GM19452 (cell line): ENCODE measurements at regions not wholly inside any gene's neighbourhood (a gene's known extent, or its start where the extent isn't known, plus 50 kb on each side); places are given as distances from the start of the nearest gene placed in this dataset.

ENCODE experiments used
- ATAC-seq: cut with Tn5 transposase; IDR thresholded peaks from one replicate; pipeline ENCODE4 v1.9.1; 2021; ENCODE audit not compliant: unreplicated experiment

DNA sequence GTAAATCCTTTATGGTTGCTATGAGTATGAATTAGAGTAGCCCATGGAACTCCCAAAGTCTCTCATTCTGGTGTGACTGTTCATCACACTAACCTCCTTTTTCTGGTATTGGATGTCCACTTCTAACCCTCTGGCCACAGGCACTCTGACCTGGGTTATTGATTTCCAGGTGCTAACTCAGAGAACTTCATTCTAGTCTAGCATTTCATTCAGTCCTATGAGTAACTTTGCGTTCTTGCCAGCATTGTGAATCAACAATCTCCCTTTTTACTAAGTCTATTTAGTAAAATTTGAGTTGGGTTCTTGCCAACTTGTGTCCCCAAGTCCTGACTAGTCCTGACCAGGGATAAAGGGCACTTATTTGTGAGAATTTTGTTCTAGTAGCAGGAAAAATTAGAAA, 103.5 kb downstream of the SNX18 start:
- no peak for ATAC-seq

DNA sequence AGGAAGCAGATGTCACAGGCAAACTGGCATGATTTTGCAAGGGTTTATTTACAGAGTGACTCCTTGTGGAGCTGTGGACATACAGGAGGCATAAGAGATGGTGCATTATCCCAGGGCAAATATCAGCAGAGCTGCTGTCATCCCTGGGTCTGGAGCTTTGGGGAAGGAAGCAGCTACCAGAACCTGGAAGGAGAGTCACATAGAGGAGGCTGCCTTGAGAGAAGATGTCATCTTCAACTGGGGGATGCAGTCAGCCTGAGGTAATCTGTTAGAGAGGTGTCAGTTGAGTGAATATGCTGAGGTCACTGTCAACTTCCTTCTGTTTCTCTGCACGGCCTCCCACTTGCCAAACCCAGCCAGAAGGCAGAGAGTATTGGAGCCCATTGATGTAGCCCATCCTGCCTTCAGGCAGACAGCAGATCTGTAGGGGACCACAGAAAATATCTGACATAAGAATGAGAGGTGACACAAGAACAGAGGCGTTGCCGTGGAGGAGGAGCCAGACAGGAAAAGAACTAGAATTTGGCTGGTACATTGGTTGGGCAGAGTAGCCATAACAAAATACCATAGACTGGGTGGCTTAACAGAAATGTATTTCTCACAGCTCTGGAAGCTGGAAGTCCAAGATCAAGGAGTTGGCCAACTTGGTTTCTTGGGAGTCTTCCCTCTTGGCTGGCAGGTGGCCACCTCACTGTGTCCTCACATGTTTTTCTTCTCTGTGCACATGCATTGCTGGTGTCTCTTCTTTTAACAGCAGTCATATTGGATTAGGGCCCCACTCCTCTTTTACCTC, 102.8 kb downstream of the SNX18 start:
- ATAC-seq, result no peak

DNA sequence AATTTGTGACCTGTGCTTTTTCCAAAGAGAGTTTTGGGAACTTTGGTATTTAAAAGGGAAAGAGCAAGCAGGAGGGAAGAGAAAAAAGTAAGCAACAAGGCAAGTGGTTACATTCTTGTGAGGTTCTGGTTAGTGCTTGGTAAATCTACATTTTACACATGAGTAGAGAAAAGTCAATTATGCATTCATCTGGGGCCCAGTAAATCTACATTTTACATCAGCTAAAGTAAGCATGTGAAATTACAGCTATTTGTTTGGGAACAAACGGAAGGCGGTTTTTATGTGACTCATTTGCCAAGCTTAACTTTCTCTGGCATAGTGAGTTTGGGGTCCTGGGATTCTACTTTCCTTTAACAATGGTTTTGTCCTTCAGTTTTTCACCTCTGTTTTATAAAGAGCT, 102.2 kb downstream of the SNX18 start:
- ATAC-seq, result no peak

DNA sequence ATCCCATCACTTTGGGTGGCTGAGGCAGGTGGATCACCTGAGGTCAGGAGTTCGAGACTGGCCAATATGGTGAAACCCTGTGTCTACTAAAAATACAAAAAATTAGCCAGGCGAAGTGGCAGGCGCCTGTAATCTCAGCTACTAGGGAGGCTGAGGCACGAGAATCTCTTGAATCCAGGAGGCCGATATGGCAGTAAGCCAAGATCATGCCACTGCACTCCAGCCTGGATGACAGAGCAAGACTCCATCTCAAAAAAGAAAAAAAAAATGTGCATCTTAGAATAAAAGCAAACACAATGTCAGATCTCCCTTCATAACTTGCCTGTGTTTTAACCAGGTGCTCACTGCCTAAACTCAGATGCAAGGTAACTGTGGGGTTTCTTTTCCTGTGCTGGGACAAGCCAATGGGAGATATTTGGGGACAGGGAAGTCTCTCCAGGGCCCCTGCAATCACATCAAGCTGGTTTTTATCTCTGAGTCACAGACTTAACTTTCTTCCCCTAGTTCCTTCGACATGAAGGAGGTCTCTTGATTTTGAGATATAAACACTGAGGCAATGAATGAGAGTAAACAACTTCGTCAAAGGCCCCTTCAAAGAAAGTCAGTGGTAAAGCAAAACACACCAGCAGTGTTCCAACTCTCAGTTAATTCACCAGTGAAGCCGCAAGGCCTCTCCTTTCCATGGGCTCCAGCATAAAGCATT, 99.1 kb downstream of the SNX18 start:
- ATAC-seq, result no peak

DNA sequence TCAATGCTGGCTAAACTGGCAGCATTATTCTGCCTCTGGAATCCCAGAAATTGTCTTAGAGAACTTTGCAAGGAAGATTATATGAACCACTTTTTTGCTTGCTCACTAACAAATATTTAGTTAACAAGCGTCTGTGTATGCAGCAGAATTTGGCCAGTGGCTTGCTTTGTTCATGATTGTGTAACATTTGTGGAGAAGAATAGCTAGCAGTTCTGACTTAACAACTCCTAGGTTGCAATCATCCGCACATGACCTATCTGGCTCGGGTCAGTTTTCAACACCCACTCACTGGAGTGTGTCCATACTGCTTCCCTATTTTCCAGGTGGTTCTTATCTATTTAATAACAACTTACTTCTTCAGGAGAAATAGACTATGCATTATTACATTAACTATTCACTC, 98.5 kb downstream of the SNX18 start:
- no peak for ATAC-seq

DNA sequence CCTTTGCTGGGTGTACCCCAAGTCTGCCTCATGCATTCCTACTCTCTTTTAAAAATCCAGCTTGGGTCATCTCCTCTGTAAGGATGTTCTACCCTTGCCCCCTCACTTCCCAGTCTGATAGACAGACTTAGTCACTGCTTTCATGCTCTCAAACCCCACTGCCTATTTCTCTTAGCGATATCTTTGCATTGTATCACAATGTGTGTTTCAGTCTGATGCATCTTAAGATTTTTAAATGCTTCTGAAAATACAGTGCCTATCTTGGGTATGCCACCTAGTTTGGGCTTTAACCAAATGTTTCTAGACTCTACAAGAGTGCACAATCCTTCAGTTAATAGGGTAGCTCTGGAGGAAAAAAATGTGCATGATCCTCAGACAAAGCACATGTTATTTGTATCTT, 97.8 kb downstream of the SNX18 start:
- no peak for ATAC-seq

DNA sequence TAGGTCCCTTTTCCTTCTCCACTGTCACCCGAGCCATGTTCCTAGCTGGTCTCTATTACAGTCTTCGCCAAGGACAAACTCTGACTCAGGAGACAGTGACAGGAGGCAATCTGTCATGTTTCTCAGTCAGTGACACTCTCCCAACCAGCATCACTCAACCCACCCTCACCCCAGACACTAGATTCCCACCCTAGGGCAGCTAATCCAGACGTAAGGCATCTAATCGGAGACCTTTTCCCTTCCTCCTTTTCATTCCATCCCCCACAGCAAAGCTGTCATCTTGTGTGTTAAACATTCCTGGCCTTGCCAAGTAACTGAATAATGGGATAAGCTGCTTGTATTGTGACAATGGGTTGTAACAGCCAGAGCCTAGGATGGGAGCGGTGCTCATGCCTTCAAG, 95.2 kb downstream of the SNX18 start:
- no peak for ATAC-seq

DNA sequence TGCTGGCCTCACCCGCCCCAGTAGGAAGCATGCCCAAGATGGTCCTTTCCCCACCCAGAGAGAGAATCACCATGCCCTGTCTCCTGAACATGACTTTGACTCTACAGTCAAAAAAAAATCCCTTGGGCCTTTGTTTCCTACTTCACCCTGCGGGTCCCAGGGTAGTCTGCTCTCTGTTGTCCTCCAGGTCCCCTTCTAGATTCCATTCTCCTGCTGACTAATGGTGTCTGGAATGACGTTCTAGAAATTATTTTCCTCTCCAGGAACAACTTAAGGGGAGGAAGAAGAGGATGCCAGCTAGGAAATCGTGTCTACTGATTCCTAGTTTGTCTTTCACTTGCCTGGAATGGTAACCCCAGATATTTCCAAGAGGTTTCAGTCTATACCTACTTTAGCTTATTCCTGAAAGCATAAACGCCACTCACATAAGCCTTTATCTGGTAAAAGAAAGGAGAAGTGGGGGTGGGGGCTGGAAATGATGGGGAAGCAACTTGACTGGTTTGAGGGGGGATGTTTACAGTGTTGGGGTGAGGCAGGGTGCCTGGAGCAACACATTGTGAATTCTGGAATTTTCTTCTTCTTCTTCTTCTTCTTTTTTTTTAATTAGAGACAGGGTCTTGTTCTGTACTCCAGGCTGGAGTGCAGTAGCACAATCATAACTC, 93.9 kb downstream of the SNX18 start:
- ATAC-seq, result no peak

DNA sequence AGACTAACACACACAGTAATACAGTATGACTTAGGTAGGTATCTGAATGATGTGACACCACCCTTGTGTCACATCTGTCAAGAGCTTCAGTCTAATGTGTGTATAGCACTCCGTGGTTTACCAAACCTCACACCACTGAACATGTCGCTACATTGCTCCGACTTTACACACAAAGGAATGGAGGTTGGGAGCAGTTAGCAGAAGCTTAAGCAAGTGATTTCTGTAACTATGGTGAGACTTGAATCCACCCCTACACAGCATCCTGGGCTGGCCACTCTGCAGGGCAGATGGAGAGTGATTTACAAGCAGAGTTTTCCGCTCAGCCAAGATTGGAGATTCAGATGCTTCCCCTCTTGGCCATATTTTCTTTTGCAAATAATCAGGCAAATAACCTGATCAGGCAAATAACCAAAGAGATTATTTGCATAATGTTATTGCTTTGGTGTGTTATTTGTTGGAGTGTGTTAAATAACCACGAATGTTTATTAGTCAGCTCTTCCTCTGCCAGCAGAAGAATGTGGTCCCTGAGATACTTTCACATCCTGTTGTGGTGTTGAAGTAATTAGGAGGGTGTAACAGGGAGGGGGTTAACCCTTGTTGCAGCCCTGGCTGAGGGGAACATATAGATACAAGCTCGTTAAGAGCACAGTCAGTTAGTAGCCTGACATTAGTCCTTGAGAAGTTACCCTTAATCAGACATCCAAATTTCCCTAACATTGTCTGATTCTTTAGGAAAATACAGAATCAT, 92.8 kb downstream of the SNX18 start:
- ATAC-seq, result peak; percentile 99

DNA sequence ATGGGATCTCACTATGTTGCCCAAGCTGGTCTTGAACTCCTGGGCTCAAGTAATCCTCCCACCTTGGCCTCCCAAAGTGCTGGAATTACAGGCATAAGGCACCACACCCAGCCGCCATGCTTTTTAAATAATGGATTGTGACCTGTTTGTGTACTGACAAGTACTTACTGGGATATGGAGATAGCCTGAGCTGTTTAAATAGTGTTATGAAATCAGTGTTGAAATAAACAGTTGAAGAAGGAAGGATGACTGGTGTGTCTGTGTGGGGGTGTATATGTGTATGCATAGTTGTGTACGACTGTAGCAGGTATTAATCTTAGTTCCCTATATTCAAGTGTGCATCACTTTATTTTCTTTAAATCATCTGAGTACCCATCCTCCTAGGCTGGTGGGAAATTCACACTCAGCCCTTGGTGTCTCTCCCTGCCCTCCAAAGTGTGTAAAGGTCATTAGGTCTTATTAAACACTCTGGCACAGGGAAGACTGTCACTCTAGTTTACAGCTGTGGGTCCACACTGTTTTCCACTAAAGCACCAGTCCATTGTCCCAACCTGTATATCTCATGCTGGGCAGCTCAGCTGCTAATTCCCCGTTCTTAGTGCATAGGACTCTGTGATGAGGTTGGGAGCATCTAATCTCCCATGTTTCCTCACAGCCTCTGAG, 91.0 kb downstream of the SNX18 start:
- ATAC-seq, result no peak

DNA sequence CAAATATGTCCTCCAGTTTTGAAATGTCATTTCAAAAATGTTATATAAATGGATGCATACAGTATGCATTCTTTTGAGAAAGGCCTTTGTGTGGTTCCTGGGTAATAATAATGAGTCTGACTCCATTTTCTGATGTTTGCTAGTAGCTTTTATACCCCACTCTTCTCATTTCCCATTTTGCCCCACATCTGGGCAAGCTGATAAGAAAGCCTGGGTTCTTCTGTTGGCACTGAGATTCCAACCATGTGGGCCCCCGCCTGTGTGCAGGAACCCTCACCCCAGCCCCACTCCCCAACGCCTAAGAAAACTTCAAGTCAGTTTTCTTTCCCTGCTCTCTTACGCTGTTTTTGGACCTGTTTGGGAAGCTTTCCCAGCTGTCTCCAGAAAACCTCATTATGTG, 89.4 kb downstream of the SNX18 start:
- no peak for ATAC-seq

DNA sequence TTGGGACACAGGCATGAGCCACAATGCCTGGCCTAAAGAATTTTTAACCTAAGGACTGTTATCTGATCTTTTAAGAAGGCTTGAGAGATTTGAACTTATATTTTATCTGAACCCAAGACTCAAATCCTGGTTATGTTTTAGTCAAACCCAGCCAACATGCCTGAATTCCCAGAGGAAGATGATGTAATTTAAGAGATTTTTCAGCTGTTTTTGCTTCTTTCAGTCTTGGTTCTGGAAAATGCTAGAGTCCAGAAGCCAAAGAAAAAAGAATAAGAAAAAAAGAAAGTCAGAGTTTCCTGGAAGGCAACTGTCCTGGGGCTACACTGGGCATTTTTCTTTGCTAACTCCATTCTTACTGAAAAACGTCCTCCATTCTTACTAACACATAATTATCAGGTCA, 85.8 kb downstream of the SNX18 start:
- ATAC-seq, result no peak

DNA sequence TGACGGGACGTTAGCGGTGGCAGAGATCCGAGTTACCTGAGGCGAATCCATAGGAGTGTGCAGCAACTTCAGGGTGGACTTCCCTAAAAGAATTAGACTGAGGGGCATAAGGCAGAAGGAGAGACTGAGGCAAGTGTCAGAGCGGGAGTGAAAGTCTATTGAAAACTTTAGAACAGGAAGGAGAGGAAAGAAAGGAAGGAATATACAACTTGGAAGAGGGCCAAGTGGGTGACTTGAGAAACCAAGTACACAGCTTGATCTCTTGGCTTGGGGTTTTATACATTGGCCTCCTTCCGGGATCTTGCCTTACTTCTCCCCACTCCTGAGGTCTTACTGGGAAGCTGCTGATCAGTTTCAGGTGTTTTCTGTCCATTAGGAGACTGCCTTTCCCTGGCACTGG, 84.9 kb downstream of the SNX18 start:
- no peak for ATAC-seq

DNA sequence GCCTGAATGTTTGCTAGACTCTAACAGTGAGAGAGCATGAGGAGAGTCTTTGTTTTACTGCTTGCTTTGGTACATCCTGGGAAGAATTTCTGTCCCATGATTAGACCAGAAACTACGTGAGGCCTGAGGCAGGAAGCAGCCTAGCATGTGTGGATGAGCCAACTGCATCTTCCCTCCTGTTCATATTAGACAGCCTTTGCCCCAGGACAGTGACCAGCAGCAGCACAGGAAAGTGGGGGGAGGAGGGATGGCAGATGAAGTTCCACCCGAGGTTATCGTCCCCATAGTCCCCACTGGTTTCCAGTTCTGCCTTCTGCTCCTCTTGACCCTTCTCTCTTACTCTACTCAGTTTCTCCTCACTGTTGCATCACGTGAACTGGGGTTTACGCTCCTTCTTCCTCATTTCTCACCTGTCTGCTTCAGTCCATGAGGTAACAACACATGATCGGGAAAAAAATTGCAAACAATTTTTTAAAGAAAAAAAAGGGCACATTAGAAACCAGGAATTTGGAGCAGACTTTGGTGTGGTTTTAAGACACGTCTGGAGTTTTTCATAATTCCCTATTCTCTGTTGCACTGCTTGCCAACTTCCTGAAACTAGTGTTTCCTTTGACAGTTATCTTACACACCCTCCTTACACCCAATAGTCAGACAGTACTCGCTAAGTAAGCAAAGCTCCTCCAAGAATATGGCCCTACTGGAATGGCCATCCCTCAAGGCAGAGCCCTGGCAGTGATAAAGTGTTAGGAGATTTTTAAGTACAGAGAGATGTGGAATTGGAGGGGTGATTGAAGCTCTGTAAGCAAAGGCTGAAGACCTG, 84.1 kb downstream of the SNX18 start:
- ATAC-seq, result no peak
